Superior temporal gyrus (tissue), 1 donor: ENCODE measurements at regions not wholly inside any gene's neighbourhood (a gene's known extent, or its start where the extent isn't known, plus 50 kb on each side); places are given as distances from the start of the nearest gene placed in this dataset.
"Not testable (repeated sequence)": the region's sequence is repeated elsewhere in the genome, so short reads cannot be mapped to it uniquely, and the experiment has no call there.

Experiments used
- DNase-seq: peaks from one replicate; pipeline ENCODE4 v3.0.0-alpha.2; 2016; ENCODE audit errors: extremely low spot score

DNA sequence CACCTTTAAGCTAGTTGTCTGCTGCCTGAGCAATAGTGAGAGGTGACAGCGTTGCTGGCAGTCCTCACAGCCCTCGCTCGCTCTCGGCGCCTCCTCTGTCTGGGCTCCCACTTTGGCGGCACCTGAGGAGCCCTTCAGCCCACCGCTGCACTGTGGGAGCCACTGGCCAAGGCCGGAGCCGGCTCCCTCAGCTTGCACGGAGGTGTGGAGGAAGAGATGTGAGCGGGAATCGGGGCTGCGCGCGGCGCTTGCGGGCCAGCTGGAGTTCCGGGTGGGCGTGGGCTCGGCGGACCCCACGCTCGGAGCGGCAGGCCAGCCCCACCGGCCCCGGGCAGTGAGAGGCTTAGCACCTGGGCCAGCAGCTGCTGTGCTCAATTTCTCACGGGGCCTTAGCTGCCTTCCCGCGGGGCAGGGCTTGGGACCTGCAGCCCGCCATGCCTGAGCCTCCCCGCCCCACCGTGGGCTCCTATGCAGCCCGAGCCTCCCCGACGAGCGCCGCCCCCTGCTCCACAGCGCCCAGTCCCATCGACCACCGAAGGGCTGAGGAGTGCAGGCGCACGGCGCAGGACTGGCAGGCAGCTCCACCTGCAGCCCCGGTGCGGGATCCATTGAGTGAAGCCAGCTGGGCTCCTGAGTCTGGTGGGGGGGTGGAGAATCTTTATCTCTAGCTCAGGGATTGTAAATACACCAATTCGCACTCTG lies 1424.5 kb downstream of the EFNA5 start:
- not testable (repeated sequence) for DNase-seq

- no peak for DNase-seq
These were observed 1429.3 kb downstream of the EFNA5 start for GRCh38 chr5:106241409-106241808.

GRCh38 chr5:106205916-106206571 lies 1464.7 kb downstream of the EFNA5 start:
- no peak for DNase-seq

DNA sequence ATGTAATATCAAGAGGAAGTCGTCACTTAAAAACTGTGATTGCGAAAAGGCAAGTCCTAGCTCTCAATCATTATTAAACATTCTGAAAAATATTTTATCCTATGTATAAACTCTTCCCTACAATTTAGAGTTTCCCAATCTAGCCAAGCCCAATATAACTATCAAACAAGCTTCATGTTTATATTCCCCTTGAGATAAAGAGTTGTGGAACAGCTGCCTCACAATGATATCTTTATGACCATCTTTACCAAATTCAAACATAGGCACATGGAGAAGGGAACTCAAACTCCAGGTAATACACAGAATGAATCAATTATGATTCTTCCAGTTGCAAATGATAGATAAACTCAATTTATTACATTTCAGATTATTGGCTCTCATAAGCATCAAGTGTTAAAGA lies 1468.7 kb downstream of the EFNA5 start:
- DNase-seq: no peak

DNA sequence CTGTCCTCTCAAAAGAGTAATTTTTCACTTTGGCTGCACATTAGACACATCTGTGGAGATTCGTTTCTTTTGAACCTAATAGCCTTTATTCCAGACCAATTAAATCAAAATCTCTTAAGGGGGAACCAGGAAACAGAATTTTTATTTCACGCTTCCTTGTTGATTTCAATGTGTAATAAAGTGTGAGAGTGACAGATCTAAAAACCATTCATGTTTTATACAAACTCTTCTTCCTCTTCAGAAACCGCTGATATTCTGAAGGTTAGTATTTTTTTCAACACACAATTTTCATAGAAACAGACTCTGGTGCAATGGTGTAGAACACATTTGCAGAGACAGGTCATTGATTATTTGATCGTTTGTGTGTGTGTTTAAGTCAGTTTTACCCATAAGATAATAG lies 1469.8 kb downstream of the EFNA5 start:
- DNase-seq: no peak

DNA sequence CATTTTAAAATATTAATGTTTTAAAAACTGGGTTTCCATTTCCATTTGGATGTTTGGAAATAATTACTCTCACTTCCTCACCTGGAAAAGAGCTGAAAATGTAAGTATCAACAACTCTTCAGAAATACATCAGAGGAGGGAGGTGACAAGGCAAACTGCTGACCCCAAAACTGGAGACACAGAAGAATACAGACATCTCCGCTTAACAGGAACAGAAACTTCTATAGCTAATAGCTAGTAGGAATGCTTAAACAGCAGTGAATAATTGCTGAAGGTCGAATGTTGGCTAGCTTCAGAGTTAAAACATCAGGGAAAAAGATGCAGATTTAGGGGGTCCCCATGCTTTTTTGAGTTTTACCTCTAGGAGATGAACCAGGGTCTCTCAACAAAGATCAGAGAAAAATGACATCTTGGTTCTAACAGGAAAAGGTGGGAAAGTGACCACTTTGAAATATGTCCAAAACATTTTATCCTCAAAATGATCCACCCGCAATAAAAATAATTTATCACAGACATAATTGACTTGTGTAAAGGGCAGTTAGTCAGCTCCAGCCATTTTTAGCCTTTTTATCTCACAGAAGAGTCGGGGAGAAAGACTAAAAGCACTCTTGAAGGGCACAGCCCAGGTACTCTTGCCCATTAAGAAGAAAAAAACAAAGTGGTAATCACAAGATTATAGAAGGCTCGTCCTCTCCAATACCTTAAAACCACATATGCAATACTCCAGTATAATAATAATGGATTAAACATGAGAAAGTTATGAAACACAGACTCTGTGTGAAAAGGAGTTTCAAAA lies 1474.9 kb downstream of the EFNA5 start:
- DNase-seq: no peak

DNA sequence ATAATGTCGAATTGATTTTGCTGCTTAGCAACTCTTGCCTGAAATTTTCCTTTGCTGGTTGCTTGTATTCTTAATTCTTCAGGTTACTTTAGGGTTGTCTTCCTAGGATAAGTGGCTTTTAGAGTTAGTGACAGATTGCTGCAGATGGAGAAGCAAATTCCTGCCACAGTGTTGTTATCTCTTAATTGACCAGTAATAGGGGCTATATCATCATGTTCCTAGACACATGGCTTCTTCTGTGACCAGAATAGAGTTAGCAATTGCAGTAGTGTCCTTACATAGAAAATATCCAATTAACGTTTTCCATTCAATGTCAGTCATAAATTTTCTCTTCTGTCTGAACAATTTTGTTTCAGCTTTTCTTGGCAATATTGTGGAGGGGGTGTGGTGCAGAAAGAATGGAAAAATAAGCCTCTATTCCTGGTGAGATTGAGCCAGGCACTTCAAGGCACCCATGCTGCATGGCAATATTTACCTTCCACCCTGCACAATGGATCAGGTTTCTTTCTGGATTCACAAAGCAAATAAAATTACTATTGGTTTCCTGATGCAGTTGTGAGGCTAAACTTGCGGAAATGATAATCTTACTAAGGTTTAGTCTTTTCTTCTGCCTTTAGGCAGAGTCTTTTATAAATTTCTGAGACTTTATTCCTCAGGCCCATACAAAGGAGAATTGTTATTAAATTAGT lies 1481.5 kb downstream of the EFNA5 start:
- DNase-seq: no peak

DNA sequence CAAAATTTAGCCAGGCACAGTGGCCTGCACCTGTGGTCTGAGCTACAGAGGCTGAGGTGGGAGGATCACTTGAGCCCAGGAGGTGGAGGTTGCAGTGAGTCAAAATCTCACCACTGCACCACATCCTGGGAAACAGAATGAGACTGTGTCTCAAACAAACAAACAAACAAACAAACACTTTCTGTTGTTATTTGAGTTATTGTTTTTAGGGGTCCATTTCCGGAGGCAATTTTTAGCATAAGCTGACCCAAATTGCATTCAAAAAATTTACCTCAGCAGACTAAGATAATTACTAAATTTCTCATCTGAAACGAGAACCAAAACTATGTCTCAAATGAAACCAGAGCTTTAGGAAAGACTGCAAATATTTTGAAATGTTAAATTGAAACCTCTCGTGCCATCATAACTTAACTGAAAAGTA lies 1485.1 kb downstream of the EFNA5 start:
- DNase-seq: no peak

DNA sequence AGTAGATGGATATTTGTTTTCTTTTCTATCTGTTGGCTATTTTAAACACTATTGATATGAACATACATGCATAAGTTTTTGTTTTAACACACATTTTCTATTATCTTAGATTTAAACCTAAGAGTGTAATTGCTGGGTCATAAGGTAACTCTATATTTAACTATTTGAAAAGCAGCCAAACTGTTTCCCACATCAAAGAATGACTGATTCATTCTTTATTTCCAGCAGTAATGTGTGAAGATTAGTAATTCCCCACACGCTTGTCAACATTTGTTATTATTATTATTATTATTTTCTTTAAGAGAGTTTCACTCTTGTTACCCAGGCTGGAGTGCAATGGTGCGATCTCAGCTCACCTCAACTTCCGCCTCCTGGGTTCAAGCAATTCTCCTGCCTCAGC lies 1495.8 kb downstream of the EFNA5 start:
- no peak for DNase-seq

DNA sequence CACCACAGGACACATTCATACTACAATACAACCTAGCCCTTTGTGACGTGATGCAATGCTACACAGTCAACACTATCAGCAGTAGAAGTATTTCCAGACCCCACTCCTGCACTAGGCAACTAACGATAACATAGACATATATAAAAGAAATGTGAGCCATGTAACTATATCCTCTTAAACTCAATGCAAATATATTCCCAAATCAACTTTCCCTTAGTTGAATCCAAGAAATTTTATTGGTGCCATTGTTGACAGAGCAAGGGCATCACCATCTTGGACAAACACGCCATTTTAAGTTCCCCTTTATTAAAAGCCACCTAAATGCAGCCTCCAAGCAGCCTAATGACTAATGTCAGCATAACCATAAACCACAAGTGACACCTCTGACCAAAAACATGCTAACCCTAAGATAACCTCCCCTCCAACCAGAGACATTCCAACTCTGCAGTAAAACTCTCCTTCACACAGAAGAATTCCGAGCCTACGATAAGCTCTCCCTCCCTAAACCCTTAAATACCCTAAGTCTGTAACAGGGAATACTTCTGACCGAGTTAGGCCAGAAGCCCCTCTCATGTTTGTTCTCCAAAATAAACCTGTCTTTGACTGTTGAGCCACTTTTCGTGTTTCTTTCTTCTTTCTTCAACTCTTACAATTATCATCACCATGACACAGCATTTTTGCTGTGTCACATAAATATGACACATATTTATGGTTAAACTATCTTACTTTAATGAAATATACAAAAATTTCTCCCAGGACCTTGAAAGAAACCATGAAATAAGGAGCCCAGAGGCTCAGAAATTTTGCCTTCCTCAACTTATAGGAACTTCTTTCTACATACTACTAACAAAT lies 1497.8 kb downstream of the EFNA5 start:
- no peak for DNase-seq

GRCh38 chr5:106171708-106172107 lies 1499.0 kb downstream of the EFNA5 start:
- DNase-seq: no peak

- no peak for DNase-seq
These were observed 1499.6 kb downstream of the EFNA5 start for GRCh38 chr5:106171132-106171531.

DNA sequence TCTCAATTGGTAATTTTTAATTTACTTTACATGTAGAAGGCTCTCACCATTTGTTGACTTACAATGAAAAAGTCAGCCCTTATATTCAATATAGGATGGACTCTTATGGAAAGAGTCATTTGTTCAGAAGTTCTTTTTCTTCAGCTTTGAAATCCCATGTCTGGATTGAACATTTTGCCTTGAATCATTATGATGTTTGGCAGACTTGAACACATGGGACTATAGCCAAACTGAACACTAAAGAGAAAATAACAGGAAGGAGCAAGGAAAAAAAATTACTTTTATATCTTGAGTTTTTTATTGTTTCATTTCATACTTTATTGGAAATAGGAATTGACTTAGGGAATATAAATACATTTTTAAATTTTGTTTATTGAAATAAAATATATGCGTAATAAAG lies 1503.0 kb downstream of the EFNA5 start:
- DNase-seq: no peak

DNA sequence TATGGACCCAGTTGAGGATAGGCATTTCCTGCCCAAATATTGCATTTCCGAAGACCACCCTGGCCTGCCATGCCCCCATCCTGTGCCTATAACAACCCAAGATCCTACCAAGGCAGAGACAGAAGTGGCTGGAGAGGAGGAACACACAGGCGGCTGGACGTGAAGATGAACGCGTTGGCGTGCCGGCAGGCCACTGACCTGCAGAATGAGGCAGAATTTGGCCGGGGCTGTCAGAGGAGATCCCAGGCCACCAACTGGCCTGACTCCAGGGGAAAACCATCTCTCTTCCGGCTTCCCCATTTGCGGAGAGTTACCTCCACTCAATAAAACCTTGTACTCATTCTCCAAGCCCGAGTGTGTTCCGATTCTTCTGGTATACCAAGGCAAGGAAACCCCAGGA lies 1507.5 kb downstream of the EFNA5 start:
- DNase-seq: no peak

GRCh38 chr5:106159616-106160015 lies 1511.1 kb downstream of the EFNA5 start:
- DNase-seq: no peak

DNA sequence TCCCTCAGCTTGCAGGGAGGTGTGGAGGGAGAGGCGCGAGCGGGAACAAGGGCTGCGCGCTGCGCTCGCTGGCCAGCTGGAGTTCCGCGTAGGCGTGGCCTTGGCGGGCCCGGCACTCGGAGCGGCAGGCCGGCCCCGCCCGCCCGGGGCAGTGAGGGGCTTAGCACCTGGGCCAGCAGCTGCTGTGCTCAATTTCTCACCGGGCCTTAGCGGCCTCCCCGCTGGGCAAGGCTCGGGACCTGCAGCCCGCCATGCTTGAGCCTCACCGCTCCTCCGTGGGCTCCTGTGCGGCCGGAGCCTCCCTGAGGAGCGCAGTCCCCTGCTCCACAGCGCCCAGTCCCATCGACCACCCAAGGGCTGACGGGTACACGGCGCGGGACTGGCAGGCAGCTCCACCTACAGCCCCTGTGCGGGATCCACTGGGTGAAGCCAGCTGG lies 1516.4 kb downstream of the EFNA5 start:
- DNase-seq: no peak

GRCh38 chr5:106152569-106152968 lies 1518.2 kb downstream of the EFNA5 start:
- DNase-seq: no peak

GRCh38 chr5:106142116-106142515 lies 1528.6 kb downstream of the EFNA5 start:
- no peak for DNase-seq

DNA sequence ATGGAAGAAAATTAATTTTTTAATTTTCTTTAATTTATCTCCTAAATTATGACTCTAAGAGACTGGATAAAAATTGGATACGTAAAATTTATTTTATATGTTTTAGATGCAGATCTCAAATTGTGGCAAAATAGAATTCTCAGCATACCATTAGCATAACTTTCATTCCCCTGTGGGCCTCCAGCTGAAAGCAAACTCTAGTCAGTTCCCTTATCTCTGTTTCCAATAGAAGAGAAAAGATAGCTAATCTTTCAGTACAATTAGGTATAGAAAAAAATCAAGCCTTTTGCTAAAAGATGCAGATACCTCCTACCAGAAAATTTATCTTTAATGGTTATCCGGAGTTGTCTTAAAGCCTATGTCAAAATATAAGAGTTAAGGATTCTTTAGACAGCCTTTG lies 1530.6 kb downstream of the EFNA5 start:
- no peak for DNase-seq

GRCh38 chr5:106136061-106136460 lies 1534.7 kb downstream of the EFNA5 start:
- no peak for DNase-seq

DNA sequence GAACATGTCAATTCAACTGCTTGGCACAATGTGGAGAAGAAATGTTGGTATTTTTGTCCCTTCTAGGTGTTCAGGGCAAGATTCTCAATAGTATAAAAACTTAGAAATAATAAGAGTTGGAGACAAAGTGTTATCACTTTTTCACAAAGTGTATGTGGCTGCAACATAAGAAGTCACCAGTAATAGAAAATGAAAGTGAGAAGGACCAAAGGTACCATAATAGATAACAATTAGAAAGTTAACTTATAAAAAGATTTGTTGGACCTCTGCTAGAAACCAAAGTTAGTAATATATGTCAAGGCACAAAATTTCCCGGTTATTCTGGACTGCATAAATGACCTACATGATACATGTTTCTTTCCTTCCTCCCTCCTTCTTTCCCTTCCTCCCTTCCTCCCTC lies 1535.3 kb downstream of the EFNA5 start:
- DNase-seq: no peak
